MCF 10A (cell line): ENCODE measurements at regions not wholly inside any gene's neighbourhood (a gene's known extent, or its start where the extent isn't known, plus 50 kb on each side); places are given as distances from the start of the nearest gene placed in this dataset.

ENCODE experiments used
- BruUV-seq: library from RNA; stranded (reverse); fragments of 400-500 nt; replicated peaks from 2 replicates; lab custom pipeline; 2021; lab: Mats Ljungman, UMichigan
- CTCF ChIA-PET: fragments of 300-600 bp; sonication (Branson Sonifier 250); formaldehyde crosslinking; extraction: SDS; loops from one replicate; lab custom pipeline; 2021; ENCODE audit warnings: antibody characterized with exemption, inconsistent platforms; lab: Yijun Ruan, JAX
- POLR2A ChIA-PET: fragments of 300-600, 350-650 bp; sonication (Branson Sonifier 250); formaldehyde crosslinking; extraction: SDS; loops from one replicate; lab custom pipeline; 2020; ENCODE audit warnings: antibody characterized with exemption, inconsistent platforms; lab: Yijun Ruan, JAX
- DNase-seq: peaks from one replicate; pipeline ENCODE4 v3.0.0-alpha.2; 2018; ENCODE audit not compliant: unreplicated experiment
- H3K27ac Mint-ChIP-seq: one replicate; pipeline ENCODE4 v1.8.0; 2022; ENCODE audit warnings: mild to moderate bottlenecking, low read depth, mixed read lengths; ENCODE audit not compliant: unreplicated experiment
- H3K27me3 Mint-ChIP-seq: one replicate; pipeline ENCODE4 v1.8.0; 2022; ENCODE audit warnings: mixed read lengths; ENCODE audit not compliant: insufficient read depth, unreplicated experiment
- H3K36me3 Mint-ChIP-seq: one replicate; pipeline ENCODE4 v1.8.0; 2022; ENCODE audit warnings: mild to moderate bottlenecking, moderate library complexity, mixed read lengths; ENCODE audit not compliant: insufficient read depth, unreplicated experiment
- H3K4me1 Mint-ChIP-seq: one replicate; pipeline ENCODE4 v1.8.0; 2022; ENCODE audit warnings: mixed read lengths; ENCODE audit not compliant: insufficient read depth, unreplicated experiment
- H3K4me3 Mint-ChIP-seq: one replicate; pipeline ENCODE4 v1.8.0; 2022; ENCODE audit warnings: mild to moderate bottlenecking, moderate library complexity, mixed read lengths; ENCODE audit not compliant: unreplicated experiment
- H3K9me3 Mint-ChIP-seq: one replicate; pipeline ENCODE4 v1.8.0; 2022; ENCODE audit warnings: mixed read lengths; ENCODE audit not compliant: unreplicated experiment
- intact Hi-C: fragments of 100-400 bp; cut with micrococcal nuclease; formaldehyde crosslinking; loops from 2 replicates; pipeline ENCODE4 v1.14.1; 2022
- TF ChIP-seq, protein P1 (sequence below): fragments of 200-600 bp; IDR thresholded peaks from one replicate; pipeline ENCODE4 v1.8.0; 2022; ENCODE audit warnings: antibody characterized with exemption, mild to moderate bottlenecking; ENCODE audit not compliant: unreplicated experiment

DNA sequence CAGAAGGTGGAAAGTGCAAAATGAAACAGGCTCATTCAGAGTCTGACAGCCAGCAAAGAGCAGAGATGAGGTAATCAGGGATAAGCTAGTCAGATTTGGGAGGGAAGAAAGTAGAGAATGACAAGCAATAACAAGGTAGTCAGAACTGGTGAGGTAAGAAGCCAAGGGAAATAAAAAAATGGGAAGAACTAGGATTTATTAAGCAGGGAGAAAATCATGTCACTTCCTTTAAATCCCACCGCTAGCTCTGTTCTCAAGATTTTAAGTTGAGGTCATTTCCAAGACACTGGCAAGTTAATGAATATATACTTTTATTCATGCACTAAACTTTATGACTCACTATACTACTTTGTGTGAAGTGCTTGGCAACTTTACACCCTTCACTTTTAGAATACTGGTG lies 1106.8 kb downstream of the IGSF11 start:
- TF ChIP-seq, protein P1, sequence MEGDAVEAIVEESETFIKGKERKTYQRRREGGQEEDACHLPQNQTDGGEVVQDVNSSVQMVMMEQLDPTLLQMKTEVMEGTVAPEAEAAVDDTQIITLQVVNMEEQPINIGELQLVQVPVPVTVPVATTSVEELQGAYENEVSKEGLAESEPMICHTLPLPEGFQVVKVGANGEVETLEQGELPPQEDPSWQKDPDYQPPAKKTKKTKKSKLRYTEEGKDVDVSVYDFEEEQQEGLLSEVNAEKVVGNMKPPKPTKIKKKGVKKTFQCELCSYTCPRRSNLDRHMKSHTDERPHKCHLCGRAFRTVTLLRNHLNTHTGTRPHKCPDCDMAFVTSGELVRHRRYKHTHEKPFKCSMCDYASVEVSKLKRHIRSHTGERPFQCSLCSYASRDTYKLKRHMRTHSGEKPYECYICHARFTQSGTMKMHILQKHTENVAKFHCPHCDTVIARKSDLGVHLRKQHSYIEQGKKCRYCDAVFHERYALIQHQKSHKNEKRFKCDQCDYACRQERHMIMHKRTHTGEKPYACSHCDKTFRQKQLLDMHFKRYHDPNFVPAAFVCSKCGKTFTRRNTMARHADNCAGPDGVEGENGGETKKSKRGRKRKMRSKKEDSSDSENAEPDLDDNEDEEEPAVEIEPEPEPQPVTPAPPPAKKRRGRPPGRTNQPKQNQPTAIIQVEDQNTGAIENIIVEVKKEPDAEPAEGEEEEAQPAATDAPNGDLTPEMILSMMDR: no peak
- ChIA-PET CTCF (interaction anchor here (1.1 kb wide), 1 partner anchor 12 kb away, joined by 3 read pairs; no protein-coding TSS in a partner anchor), POLR2A (interaction anchor here (1.2 kb wide), 1 partner anchor 16 kb away, joined by 3 read pairs; no protein-coding TSS in a partner anchor)
- intact Hi-C loops: no loop called here
- no TSS peak for BruUV-seq
- no peak for DNase-seq
- Mint-ChIP-seq H3K27ac (no peak overlapping the region), H3K9me3 (no peaks in the 10 kb centered on the region), H3K4me3 (no peak overlapping the region), H3K36me3 (no peaks in the 10 kb centered on the region), H3K27me3 (no peaks in the 10 kb centered on the region), H3K4me1 (no peaks in the 10 kb centered on the region)

DNA sequence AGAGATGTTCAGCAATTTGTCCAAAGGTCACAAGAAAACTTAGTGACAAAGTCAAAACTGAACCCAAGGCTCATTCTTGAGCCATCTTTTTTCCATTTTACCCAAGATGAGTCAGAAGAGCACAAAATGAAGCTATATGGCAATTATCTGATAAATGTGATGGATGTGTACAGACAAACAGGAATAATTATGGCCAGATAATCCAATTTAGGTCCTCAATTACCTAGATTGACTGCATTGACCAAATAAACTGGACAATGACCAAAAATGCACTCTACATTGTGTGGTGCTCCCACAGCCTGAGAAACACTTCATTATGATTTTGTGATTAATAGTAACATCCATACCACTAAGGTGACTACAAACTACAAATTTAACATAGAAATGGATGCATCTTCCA lies 1105.8 kb downstream of the IGSF11 start:
- CTCF ChIA-PET: no interaction called here
- POLR2A ChIA-PET: no interaction called here
- DNase-seq: no peak
- Mint-ChIP-seq H3K9me3 (no peaks in the 10 kb centered on the region), H3K4me3 (no peak overlapping the region), H3K4me1 (no peaks in the 10 kb centered on the region), H3K27me3 (no peaks in the 10 kb centered on the region), H3K27ac (no peak overlapping the region), H3K36me3 (no peaks in the 10 kb centered on the region)
- TF ChIP-seq, protein P1: no peak
- intact Hi-C loops: no loop called here
- BruUV-seq: no TSS peak

DNA sequence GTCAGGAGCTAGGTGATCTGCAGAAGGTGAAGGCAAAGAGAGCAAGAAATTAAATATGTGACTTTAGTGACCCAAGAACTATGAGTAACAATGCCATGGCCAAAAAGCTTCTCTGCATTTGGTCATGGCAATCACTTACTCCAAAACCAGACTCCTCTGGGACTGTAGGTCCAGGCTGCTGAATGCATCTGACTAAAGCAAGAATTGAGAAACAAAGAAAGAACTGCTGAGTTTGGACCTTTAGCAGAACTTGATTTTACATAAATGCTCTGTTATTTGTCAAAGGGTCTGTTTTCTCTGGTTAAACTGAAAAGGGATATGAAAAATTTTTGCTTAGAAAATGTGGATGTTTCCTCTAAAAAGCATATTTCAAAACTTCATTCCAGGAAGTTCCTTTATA lies 1102.2 kb downstream of the IGSF11 start:
- H3K9me3 Mint-ChIP-seq: no peaks in the 10 kb centered on the region
- ChIA-PET POLR2A (no interaction called here), CTCF (no interaction called here)
- no TSS peak for BruUV-seq
- no peaks in the 10 kb centered on the region for H3K36me3 Mint-ChIP-seq
- no peak for DNase-seq
- H3K27ac Mint-ChIP-seq: no peak overlapping the region
- H3K27me3 Mint-ChIP-seq: no peaks in the 10 kb centered on the region
- intact Hi-C loops: no loop called here
- H3K4me3 Mint-ChIP-seq: no peak overlapping the region
- TF ChIP-seq, protein P1: no peak
- no peaks in the 10 kb centered on the region for H3K4me1 Mint-ChIP-seq

DNA sequence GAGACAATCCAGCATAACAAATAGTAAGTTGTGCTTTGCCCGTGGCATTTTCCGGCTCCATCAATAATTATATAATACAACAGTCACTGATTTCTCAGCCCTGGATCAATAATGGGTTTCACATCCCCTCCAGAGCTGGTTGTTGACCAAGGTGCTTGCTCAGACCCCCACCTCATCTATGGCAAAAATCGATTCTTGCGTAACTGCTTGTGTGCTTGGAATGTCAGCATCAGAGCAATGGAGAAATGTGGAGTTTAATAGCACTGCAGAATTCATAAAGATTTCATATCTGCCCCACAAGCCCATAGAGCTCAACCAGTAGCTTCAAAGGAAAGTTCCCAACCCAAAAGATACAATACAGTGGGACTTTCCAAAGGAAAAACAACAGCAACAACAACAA lies 1098.5 kb downstream of the IGSF11 start:
- H3K9me3 Mint-ChIP-seq: no peaks in the 10 kb centered on the region
- CTCF ChIA-PET: interaction anchor here (0.6 to 0.7 kb wide), 4 partner anchors 10 to 423 kb away, joined by 3 to 5 read pairs (median 4); no protein-coding TSS in a partner anchor
- H3K27me3 Mint-ChIP-seq: no peaks in the 10 kb centered on the region
- intact Hi-C loops: no loop called here
- H3K4me3 Mint-ChIP-seq: no peak overlapping the region
- no peak overlapping the region for H3K27ac Mint-ChIP-seq
- no peaks in the 10 kb centered on the region for H3K4me1 Mint-ChIP-seq
- BruUV-seq: no TSS peak
- DNase-seq: no peak
- TF ChIP-seq, protein P1: no peak
- POLR2A ChIA-PET: no interaction called here
- no peaks in the 10 kb centered on the region for H3K36me3 Mint-ChIP-seq
